ENCODE measurements at regions not wholly inside any gene's neighbourhood (a gene's known extent, or its start where the extent isn't known, plus 50 kb on each side); places are given as distances from the start of the nearest gene placed in this dataset.

- TF ChIP-seq CTCF (IDR thresholded peaks at IDR 0.05; ENCODE audit: insufficient read depth, low read length), result no peak
- no peak for TF ChIP-seq GABPA (IDR thresholded peaks at IDR 0.05; ENCODE audit: low read depth)
Observed at GRCh38 chr1:55714230-55714629, 499.1 kb upstream of the USP24 start.
